ENCODE measurements at regions not wholly inside any gene's neighbourhood (a gene's known extent, or its start where the extent isn't known, plus 50 kb on each side); places are given as distances from the start of the nearest gene placed in this dataset.

GRCh38 chr3:18666655-18667054 lies 241.5 kb upstream of the SATB1 start:
- no peak for DNase-seq

GRCh38 chr3:18660059-18660458 lies 234.9 kb upstream of the SATB1 start:
- no peak for DNase-seq

GRCh38 chr3:18657858-18658820 lies 233.0 kb upstream of the SATB1 start:
- no peak for DNase-seq

GRCh38 chr3:18656866-18657265 lies 231.7 kb upstream of the SATB1 start:
- DNase-seq = no peak

GRCh38 chr3:18656410-18656809 lies 231.3 kb upstream of the SATB1 start:
- no peak for DNase-seq

- DNase-seq = no peak
Measured at GRCh38 chr3:18655827-18656226, 230.7 kb upstream of the SATB1 start.

GRCh38 chr3:18652781-18653180 lies 227.6 kb upstream of the SATB1 start:
- no peak for DNase-seq

- no peak for DNase-seq
Measured at GRCh38 chr3:18650731-18651130, 225.6 kb upstream of the SATB1 start.

GRCh38 chr3:18649666-18650363 lies 224.7 kb upstream of the SATB1 start:
- no peak for DNase-seq

- DNase-seq = no peak
Measured at GRCh38 chr3:18648868-18649462, 223.8 kb upstream of the SATB1 start.

GRCh38 chr3:18648159-18648558 lies 223.0 kb upstream of the SATB1 start:
- no peak for DNase-seq

- DNase-seq = no peak
Measured at GRCh38 chr3:18645619-18646018, 220.5 kb upstream of the SATB1 start.

- no peak for DNase-seq
Measured at GRCh38 chr3:18643281-18643680, 218.1 kb upstream of the SATB1 start.

GRCh38 chr3:18641916-18642315 lies 216.8 kb upstream of the SATB1 start:
- no peak for DNase-seq

GRCh38 chr3:18635215-18635614 lies 210.1 kb upstream of the SATB1 start:
- no peak for DNase-seq

- DNase-seq = no peak
Measured at GRCh38 chr3:18634461-18634860, 209.3 kb upstream of the SATB1 start.

GRCh38 chr3:18633002-18633401 lies 207.9 kb upstream of the SATB1 start:
- no peak for DNase-seq

GRCh38 chr3:18630295-18630694 lies 205.2 kb upstream of the SATB1 start:
- DNase-seq = no peak

- DNase-seq = no peak
Measured at GRCh38 chr3:18625085-18625484, 199.9 kb upstream of the SATB1 start.

GRCh38 chr3:18623220-18623619 lies 198.1 kb upstream of the SATB1 start:
- no peak for DNase-seq

GRCh38 chr3:18618723-18619122 lies 193.6 kb upstream of the SATB1 start:
- no peak for DNase-seq

- no peak for DNase-seq
Measured at GRCh38 chr3:18611991-18612390, 186.9 kb upstream of the SATB1 start.

- no peak for DNase-seq
Measured at GRCh38 chr3:18609187-18609586, 184.0 kb upstream of the SATB1 start.

- DNase-seq = no peak
Measured at GRCh38 chr3:18597919-18598318, 172.8 kb upstream of the SATB1 start.

Data from NCI-H1417 treated with DMSO at 0.1 percent for 48 hours (cell line).